MM.1S (cell line): ENCODE measurements at regions not wholly inside any gene's neighbourhood (a gene's known extent, or its start where the extent isn't known, plus 50 kb on each side); places are given as distances from the start of the nearest gene placed in this dataset.

Experiments
- CTCF ChIP-seq: fragments of 300-600 bp; sonication (generic); IDR thresholded peaks from 2 replicates; pipeline ENCODE4 v1.5.1; 2016; ENCODE audit warnings: antibody characterized with exemption, low read length, mixed read lengths
- EZH2 ChIP-seq: fragments of 300-600 bp; sonication (generic); optimal IDR thresholded peaks from 2 replicates; pipeline ENCODE3; 2017; ENCODE audit warnings: low read depth, mild to moderate bottlenecking, antibody characterized with exemption, low read length, mixed read lengths
- EZH2phosphoT487 ChIP-seq: fragments of 300-600 bp; sonication (generic); IDR thresholded peaks from 2 replicates; pipeline ENCODE4 v1.6.1; 2018; ENCODE audit warnings: antibody characterized with exemption, low read length

- TF ChIP-seq EZH2: no peak
- TF ChIP-seq CTCF: no peak
- no peak for TF ChIP-seq EZH2phosphoT487
Observed at GRCh38 chr5:166784545-166785078, 1506.8 kb upstream of the WWC1 start.
